SKM-1 (cell line): ENCODE measurements at regions not wholly inside any gene's neighbourhood (a gene's known extent, or its start where the extent isn't known, plus 50 kb on each side); places are given as distances from the start of the nearest gene placed in this dataset.
A peak's percentile ranks its signal among the peaks of the same experiment; 100 is the strongest.
"Not testable (repeated sequence)": the region's sequence is repeated elsewhere in the genome, so short reads cannot be mapped to it uniquely, and the experiment has no call there.

Experiments used
- DNase-seq: peaks from one replicate; lab custom pipeline; 2025; ENCODE audit not compliant: unreplicated experiment; lab: John Stamatoyannopoulos, UW

- DNase-seq: no peak
Observed at GRCh38 chr18:78792094-78792493, 187.5 kb upstream of the SALL3 start.

- no peak for DNase-seq
Observed at GRCh38 chr18:78792736-78793135, 186.9 kb upstream of the SALL3 start.

GRCh38 chr18:78793313-78794070 is 186.1 kb upstream of the SALL3 start:
- DNase-seq: no peak

GRCh38 chr18:78794071-78794430 is 185.6 kb upstream of the SALL3 start:
- no peak for DNase-seq

- no peak for DNase-seq
Observed at GRCh38 chr18:78796693-78797455, 182.7 kb upstream of the SALL3 start.

- DNase-seq: no peak
Observed at GRCh38 chr18:78797499-78797898, 182.1 kb upstream of the SALL3 start.

GRCh38 chr18:78798402-78799175 is 181.0 kb upstream of the SALL3 start:
- no peak for DNase-seq

- DNase-seq: no peak
Observed at GRCh38 chr18:78799382-78800089, 180.1 kb upstream of the SALL3 start.

GRCh38 chr18:78800102-78800851 is 179.3 kb upstream of the SALL3 start:
- DNase-seq: not testable (repeated sequence)

- no peak for DNase-seq
Observed at GRCh38 chr18:78801011-78801410, 178.6 kb upstream of the SALL3 start.

- DNase-seq: no peak
Observed at GRCh38 chr18:78803104-78803503, 176.5 kb upstream of the SALL3 start.

GRCh38 chr18:78804206-78805030 is 175.2 kb upstream of the SALL3 start:
- DNase-seq: no peak

GRCh38 chr18:78805840-78806239 is 173.8 kb upstream of the SALL3 start:
- DNase-seq: peak; percentile 37

- DNase-seq: no peak
Observed at GRCh38 chr18:78807668-78808067, 171.9 kb upstream of the SALL3 start.

GRCh38 chr18:78809845-78810244 is 169.8 kb upstream of the SALL3 start:
- DNase-seq: no peak

- no peak for DNase-seq
Observed at GRCh38 chr18:78810706-78811105, 168.9 kb upstream of the SALL3 start.

GRCh38 chr18:78812067-78812466 is 167.6 kb upstream of the SALL3 start:
- no peak for DNase-seq

- DNase-seq: no peak
Observed at GRCh38 chr18:78813156-78813555, 166.5 kb upstream of the SALL3 start.

- no peak for DNase-seq
Observed at GRCh38 chr18:78813936-78814710, 165.5 kb upstream of the SALL3 start.
